Superior temporal gyrus (tissue), 1 donor: ENCODE measurements at regions not wholly inside any gene's neighbourhood (a gene's known extent, or its start where the extent isn't known, plus 50 kb on each side); places are given as distances from the start of the nearest gene placed in this dataset.
"Not testable (repeated sequence)": the region's sequence is repeated elsewhere in the genome, so short reads cannot be mapped to it uniquely, and the experiment has no call there.

Experiments used
- DNase-seq: peaks from one replicate; pipeline ENCODE4 v3.0.0-alpha.2; 2016; ENCODE audit errors: extremely low spot score

GRCh38 chr4:107468812-107469211, 251.2 kb downstream of the PAPSS1 start:
- no peak for DNase-seq

GRCh38 chr4:107468156-107468555, 251.9 kb downstream of the PAPSS1 start:
- no peak for DNase-seq

DNA sequence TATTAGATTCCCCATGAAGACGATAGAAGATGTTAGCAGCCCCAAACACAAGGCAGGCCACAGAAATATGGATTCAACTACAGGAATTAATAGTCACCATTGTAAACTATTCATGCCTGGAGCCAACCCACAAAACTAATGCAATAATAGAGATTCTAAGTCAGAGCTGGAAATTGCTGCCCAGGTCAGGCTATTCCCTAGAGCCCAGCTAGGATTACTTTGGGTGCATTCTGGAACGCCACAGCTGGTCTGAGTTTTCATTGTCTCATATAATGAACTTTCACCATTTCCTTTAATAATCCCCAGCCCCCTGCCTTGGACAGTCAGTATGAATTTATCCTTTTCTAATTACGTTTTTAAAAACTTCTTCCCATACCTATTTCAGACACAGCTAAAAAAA, 252.6 kb downstream of the PAPSS1 start:
- no peak for DNase-seq

DNA sequence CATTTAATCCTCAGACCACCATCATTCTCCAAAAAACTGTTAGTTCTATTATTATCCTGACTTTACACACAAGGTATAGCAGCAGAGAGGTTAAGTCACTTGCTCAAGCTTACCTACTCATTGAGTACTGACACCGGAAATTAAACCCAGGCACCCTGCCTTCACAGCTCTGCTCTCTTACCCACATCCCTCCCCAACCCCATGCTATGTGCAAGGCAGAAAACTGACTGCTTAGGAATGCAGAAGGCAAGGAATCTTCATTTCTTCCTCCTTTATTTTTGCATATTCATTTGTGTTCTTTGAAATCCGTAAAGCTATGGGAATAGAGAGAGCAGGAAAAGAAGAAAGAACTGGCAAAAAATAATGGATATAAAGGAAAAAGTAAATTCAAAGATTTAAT, 261.8 kb downstream of the PAPSS1 start:
- no peak for DNase-seq

GRCh38 chr4:107453987-107454386, 266.0 kb downstream of the PAPSS1 start:
- no peak for DNase-seq

- DNase-seq: no peak
Observed at GRCh38 chr4:107452717-107453630, 267.1 kb downstream of the PAPSS1 start.

GRCh38 chr4:107449611-107450369, 270.2 kb downstream of the PAPSS1 start:
- DNase-seq: no peak

GRCh38 chr4:107442538-107443111, 277.4 kb downstream of the PAPSS1 start:
- no peak for DNase-seq

DNA sequence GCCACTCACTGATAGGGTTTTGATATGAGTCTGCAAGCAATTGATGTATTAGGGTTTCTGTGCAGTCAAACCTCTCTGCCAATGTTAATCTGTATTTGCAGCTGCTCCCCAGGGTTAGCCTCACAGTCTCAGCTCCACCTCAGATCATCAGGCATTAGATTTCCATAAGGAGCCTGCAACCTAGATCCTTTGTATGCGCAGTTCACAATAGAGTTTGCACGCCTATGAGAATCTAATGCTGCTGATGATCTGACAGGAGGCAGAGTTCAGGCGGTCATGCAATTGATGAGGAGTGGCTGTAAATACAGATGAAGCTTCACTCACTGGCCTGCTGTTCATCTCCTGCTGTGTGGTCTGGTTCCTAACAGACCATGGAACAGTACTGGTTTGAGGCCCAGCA, 280.6 kb downstream of the PAPSS1 start:
- no peak for DNase-seq

DNA sequence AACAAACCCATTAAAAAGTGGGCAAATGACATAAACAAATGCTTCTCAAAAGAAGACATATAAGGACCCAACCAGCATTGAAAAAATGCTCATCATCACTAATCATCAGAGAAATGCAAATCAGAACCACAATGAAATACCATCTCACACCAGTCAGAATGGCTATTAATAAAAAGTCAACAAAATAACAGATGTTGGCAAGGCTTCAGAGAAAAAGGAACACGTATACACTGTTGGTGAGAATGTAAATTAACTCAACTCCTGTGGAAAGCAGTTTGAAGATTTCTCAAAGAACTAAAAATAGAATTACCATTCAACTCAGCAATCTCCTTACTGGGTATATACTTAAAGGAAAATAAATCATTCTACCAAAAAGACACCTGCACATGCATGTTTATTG, 283.6 kb downstream of the PAPSS1 start:
- DNase-seq: not testable (repeated sequence)

DNA sequence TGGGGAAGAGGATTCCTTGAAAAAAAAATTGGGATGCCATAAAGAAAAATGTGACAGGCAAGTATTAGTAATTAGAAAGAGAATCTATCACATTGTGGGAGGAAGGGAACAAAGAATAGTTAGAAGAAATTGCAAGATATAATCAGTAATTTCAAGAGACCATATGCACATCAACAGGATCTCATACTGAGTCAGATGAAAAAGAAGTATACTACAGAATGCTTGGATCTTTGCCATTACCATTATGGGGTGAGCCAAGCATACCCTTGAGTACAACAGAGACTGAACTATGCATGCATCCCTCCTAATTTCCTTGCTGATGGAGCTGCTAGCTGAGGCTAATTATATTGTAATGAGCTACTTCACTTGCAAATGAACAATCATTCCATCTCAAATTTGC, 287.6 kb downstream of the PAPSS1 start:
- no peak for DNase-seq

- DNase-seq: no peak
Observed at GRCh38 chr4:107423677-107424405, 296.2 kb downstream of the PAPSS1 start.

DNA sequence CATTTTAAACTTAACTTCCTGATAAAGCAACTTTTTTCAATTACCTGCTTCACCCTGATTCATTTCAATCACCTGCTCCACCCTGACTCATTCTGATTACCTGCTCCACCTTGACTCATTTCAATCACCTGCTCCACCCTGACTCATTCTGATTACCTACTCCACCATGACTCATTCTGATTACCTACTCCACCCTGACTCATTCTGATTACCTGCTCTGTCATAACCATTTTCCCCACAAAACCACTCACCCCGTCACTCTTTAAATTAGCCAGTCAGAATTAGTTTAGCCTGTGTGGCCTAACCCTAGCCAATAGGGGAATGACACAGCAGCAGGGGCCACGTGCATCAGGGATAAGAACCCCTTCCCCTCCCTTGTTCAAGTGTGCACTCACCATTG, 300.5 kb downstream of the PAPSS1 start:
- not testable (repeated sequence) for DNase-seq

DNA sequence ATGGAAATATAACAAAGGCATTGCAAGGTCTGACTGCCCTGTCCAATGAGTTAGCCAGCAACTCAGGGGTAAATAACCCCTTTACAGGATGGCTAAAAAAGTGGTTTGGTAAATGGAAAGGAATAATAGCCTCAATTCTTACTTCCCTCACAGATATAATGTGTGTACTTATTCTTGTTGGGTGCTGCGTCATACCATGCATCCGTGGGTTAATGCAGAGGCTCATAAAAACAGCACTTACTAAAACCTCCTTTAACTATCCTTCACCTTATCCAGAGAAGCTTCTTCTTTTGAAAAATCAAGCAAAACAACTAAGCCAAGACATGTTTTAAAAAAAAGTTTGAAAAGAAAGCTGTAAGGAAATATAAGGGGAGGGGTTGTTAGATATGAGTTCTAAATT, 301.0 kb downstream of the PAPSS1 start:
- DNase-seq: no peak

DNA sequence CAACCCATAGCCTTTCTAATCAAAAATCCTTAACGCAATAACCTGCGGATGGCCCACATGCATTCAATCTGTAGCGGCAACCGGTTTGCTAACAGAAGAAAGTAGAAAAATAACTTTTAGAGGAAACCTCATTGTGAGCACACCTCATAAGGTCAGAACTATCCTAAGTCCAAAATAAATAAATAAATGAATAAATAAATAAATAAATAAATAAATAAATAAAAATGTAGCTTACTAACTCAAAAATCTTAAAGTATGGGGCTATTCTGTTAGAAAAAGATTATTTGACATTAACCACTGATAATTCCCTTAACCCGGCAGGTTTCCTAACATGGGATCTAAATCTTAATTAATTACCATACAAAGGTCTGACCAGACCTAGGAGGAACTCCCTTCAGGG, 304.5 kb downstream of the PAPSS1 start:
- not testable (repeated sequence) for DNase-seq

GRCh38 chr4:107409872-107410271, 310.2 kb downstream of the PAPSS1 start:
- not testable (repeated sequence) for DNase-seq

DNA sequence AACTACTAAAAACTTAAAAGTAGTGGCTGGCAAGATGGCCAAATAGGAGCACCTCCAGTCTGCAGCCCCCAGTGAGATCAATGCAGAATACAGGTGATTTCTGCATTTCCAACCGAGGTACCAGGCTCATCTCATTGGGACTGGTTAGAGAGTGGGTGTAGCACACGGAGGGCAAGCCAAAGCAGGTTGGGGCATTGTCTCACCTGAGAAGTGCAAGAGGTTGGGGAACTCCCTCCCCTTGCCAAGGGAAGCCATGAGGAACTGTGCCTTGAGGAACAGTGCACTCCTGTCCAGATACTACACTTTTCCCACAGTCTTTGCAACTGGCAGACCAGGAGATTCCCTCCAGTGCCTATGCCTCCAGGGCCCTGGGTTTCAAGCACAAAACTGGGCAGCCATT, 311.1 kb downstream of the PAPSS1 start:
- DNase-seq: no peak

- DNase-seq: no peak
Observed at GRCh38 chr4:107404591-107405300, 315.3 kb downstream of the PAPSS1 start.

- no peak for DNase-seq
Observed at GRCh38 chr4:107402291-107402690, 317.7 kb downstream of the PAPSS1 start.

GRCh38 chr4:107392951-107393350, 327.1 kb downstream of the PAPSS1 start:
- no peak for DNase-seq

DNA sequence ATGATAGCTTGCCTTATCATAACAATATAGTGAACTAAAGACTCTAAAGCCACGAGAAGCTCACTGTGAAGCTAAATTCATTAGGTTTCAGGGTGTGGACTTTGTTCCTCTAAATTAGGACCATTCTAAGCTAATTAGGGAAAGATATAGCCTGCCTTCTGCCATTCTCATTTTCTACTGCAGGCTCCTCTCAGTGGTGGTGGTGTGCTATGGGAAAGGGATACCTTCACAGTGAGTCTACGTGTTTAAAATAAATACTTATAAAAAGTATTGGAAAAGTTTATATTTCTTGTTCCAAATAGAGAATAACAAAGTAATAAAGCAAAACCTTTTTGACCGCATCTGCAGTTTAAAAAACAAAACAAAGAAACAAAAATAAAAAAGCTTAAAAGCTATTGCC, 327.7 kb downstream of the PAPSS1 start:
- DNase-seq: no peak
